Body of pancreas (tissue), 4 donors: ENCODE measurements at regions not wholly inside any gene's neighbourhood (a gene's known extent, or its start where the extent isn't known, plus 50 kb on each side); places are given as distances from the start of the nearest gene placed in this dataset.

Source experiments
- ATAC-seq: fragments of 150-250 bp; one replicate; pipeline ENCODE4 v1.9.1; 2016
- DNase-seq, 4 donors: peaks; one replicate each; pipeline ENCODE4 v3.0.0-alpha.2; 2019
- H3K27ac ChIP-seq, 4 donors: fragments of 200-600 bp; sonication (generic); 1 replicate in 3 of 4; 2 replicates in 1 of 4; pipeline versions ENCODE4 v1.5.1 to v1.6.1; 2016 to 2019; ENCODE audit warnings: mild to moderate bottlenecking in 1 of 4, mixed read lengths in 1 of 4, moderate library complexity in 1 of 4
- H3K27me3 ChIP-seq, 2 donors: fragments of 200-600 bp; sonication (generic); one replicate each; pipeline ENCODE4 v1.6.0; 2016; ENCODE audit warnings: mild to moderate bottlenecking in 1 of 2
- H3K36me3 ChIP-seq, 2 donors: fragments of 200-600 bp; sonication (generic); replicated peaks in 1 of 2; 2 replicates each; pipeline ENCODE4 v1.5.1; 2016; ENCODE audit warnings: low read depth in 2 of 2; ENCODE audit not compliant: insufficient read depth in 1 of 2
- H3K4me1 ChIP-seq: fragments of 200-600 bp; sonication (generic); one replicate; pipeline ENCODE4 v1.6.0; 2016
- H3K4me3 ChIP-seq, 2 donors: fragments of 200-600 bp; sonication (generic); 1 replicate in 1 of 2; 2 replicates in 1 of 2; pipeline ENCODE4 v1.5.1; 2016 to 2019
- H3K9me3 ChIP-seq, 3 donors: fragments of 200-600 bp; sonication (generic); 1 replicate in 2 of 3; 2 replicates in 1 of 3; pipeline ENCODE4 v1.5.1; 2016
- CTCF ChIP-seq, 7 experiments: fragments of 450-650 bp in 4 of 7; fragments of 200-600 bp in 3 of 7; sonication (generic) in 3 of 7; IDR thresholded peaks; one replicate each; pipeline ENCODE4 v1.5.1; 2016 to 2019; ENCODE audit warnings: antibody characterized with exemption in 7 of 7
- POLR2A ChIP-seq, 3 donors: fragments of 450-650 bp; IDR thresholded peaks; one replicate each; pipeline ENCODE4 v1.6.1; 2016; ENCODE audit warnings: antibody characterized with exemption in 3 of 3, mild to moderate bottlenecking in 2 of 3
- WGBS, 2 donors: methylation state at CpG; one replicate each; pipeline ENCODE4 v1.1.5; 2017; 5-methylcytosine and 5-hydroxymethylcytosine counted together
- intact Hi-C: fragments of 100-400 bp; cut with DNase I; formaldehyde crosslinking; loops from one replicate; pipeline ENCODE4 v1.15.1; 2023

GRCh38 chr10:81367132-81367531, 507.9 kb upstream of the NRG3 start:
- H3K27ac ChIP-seq, result no peak overlapping the region
- no peaks in the 10 kb centered on the region for H3K9me3 ChIP-seq
- TF ChIP-seq POLR2A (IDR thresholded peaks at IDR 0.05) (no peak), CTCF (IDR thresholded peaks at IDR 0.05) (no peak)
- intact Hi-C loops, result no loop called here
- ATAC-seq (no peak), DNase-seq (no peak)
- H3K4me1 ChIP-seq, result no peaks in the 10 kb centered on the region
- H3K36me3 ChIP-seq, result no peaks in the 10 kb centered on the region
- WGBS, 2 donors, result 1 to 2% methylated on average over 2 of the region's 2 CpGs
- no peak overlapping the region for H3K4me3 ChIP-seq
- no peaks in the 10 kb centered on the region for H3K27me3 ChIP-seq

- no peak overlapping the region for H3K27ac ChIP-seq
- ATAC-seq, result no peak
- no peak for DNase-seq
- TF ChIP-seq POLR2A (IDR thresholded peaks at IDR 0.05), result no peak
- TF ChIP-seq CTCF (IDR thresholded peaks at IDR 0.05), result no peak
- H3K27me3 ChIP-seq, result no peaks in the 10 kb centered on the region
- H3K36me3 ChIP-seq, result no peaks in the 10 kb centered on the region
- intact Hi-C loops, result no loop called here
- H3K4me3 ChIP-seq, result no peak overlapping the region
- H3K9me3 ChIP-seq, result no peaks in the 10 kb centered on the region
- 38 to 62% methylated on average over 1 to 3 of the region's 3 CpGs for WGBS, 2 donors
- no peaks in the 10 kb centered on the region for H3K4me1 ChIP-seq
These were observed 488.2 kb upstream of the NRG3 start for GRCh38 chr10:81386817-81387216.

- intact Hi-C loops, result no loop called here
- ATAC-seq, result no peak
- TF ChIP-seq POLR2A (IDR thresholded peaks at IDR 0.05) (no peak), CTCF (IDR thresholded peaks at IDR 0.05) (no peak)
- no peaks in the 10 kb centered on the region for H3K4me1 ChIP-seq
- H3K9me3 ChIP-seq, result no peaks in the 10 kb centered on the region
- no peaks in the 10 kb centered on the region for H3K27me3 ChIP-seq
- no peak for DNase-seq
- H3K27ac ChIP-seq, result no peak overlapping the region
- no peak overlapping the region for H3K4me3 ChIP-seq
- H3K36me3 ChIP-seq, result no peaks in the 10 kb centered on the region
- WGBS, 2 donors, result 22 to 27% methylated on average over 3 of the region's 3 CpGs
These were observed 471.5 kb upstream of the NRG3 start for GRCh38 chr10:81403451-81403850.

- H3K4me3 ChIP-seq, result no peak overlapping the region
- H3K27me3 ChIP-seq, result no peaks in the 10 kb centered on the region
- H3K9me3 ChIP-seq, result no peaks in the 10 kb centered on the region
- no peaks in the 10 kb centered on the region for H3K4me1 ChIP-seq
- no peak for TF ChIP-seq CTCF (IDR thresholded peaks at IDR 0.05)
- no peak for TF ChIP-seq POLR2A (IDR thresholded peaks at IDR 0.05)
- WGBS, 2 donors, result 70 to 84% methylated on average over 2 of the region's 2 CpGs
- H3K27ac ChIP-seq, result no peak overlapping the region
- DNase-seq (no peak), ATAC-seq (no peak)
- H3K36me3 ChIP-seq, result no peaks in the 10 kb centered on the region
- intact Hi-C loops, result no loop called here
These were observed 469.6 kb upstream of the NRG3 start for GRCh38 chr10:81405399-81405798.

GRCh38 chr10:81414038-81414437, 461.0 kb upstream of the NRG3 start:
- no peaks in the 10 kb centered on the region for H3K36me3 ChIP-seq
- DNase-seq, result no peak
- H3K4me3 ChIP-seq, result no peak overlapping the region
- ATAC-seq, result no peak
- no peak for TF ChIP-seq CTCF (IDR thresholded peaks at IDR 0.05)
- no peak for TF ChIP-seq POLR2A (IDR thresholded peaks at IDR 0.05)
- no peaks in the 10 kb centered on the region for H3K9me3 ChIP-seq
- no peaks in the 10 kb centered on the region for H3K27me3 ChIP-seq
- no peak overlapping the region for H3K27ac ChIP-seq
- 33 to 44% methylated on average over 1 of the region's 1 CpG for WGBS, 2 donors
- intact Hi-C loops, result no loop called here
- H3K4me1 ChIP-seq, result no peaks in the 10 kb centered on the region
